Hematopoietic multipotent progenitor cell treated with erythropoietin and hydrocortisone succinate and interleukin-3 and kit ligand, for 4 days (in vitro differentiated cells): ENCODE measurements at regions not wholly inside any gene's neighbourhood (a gene's known extent, or its start where the extent isn't known, plus 50 kb on each side); places are given as distances from the start of the nearest gene placed in this dataset.

ENCODE experiments used
- DNase-seq: peaks from one replicate; pipeline ENCODE4 v3.0.0-alpha.2; 2015

GRCh38 chr15:96390986-96391385, 60.5 kb downstream of the NR2F2 start:
- DNase-seq: no peak

GRCh38 chr15:96392380-96393208, 62.1 kb downstream of the NR2F2 start:
- no peak for DNase-seq

DNA sequence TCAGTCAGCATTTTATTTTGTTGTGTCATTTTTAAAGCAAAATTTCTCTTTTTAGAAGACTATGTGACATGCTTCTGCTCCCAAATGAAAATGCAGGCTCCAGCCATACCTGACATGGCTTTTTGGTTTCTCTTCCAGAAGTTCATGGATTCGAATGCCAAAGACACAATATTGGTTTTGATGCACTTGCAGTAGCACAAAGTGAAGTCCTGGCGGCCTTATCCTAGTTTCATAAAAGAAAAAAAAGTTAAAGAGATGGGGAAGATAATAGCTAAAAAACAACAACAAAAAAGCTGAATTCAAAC, 62.7 kb downstream of the NR2F2 start:
- DNase-seq: no peak

DNA sequence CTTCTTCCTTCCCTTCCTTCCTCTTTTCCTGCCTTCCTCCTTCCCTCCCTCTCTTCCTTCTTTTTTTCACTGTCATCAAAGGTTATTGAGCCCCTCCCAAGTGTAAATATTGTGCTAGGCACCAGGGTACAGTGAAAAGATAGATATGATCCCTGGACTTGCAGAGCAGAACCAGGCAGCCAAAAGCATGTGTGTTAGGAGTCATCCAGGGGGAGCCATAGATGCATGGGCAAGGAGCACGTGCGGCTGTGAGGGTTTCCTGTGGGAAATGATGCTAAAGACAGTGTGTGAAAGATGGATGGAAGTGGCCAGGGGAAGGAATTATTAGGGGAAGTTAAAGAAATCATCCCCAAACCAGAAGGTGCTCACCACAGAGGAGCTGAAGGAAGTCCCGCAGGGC, 65.2 kb downstream of the NR2F2 start:
- no peak for DNase-seq

DNA sequence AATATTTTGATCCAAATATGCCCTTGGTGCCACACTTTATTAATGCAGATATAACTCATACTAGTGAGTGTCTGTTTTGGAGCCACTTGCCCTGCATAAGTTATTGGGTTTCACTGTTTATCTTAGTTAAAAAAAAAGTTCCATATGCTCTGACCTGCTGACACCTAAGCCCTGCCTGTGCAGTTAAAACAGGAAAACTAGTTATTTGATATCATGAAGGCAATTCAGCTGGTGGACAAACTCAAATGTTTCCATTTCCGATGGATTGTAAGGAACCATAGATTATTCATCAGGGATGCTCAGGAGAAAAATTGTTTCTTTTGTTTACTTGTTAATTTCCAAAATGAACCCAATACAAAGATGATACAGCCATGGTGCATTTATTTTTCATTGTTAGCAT, 68.3 kb downstream of the NR2F2 start:
- no peak for DNase-seq

DNA sequence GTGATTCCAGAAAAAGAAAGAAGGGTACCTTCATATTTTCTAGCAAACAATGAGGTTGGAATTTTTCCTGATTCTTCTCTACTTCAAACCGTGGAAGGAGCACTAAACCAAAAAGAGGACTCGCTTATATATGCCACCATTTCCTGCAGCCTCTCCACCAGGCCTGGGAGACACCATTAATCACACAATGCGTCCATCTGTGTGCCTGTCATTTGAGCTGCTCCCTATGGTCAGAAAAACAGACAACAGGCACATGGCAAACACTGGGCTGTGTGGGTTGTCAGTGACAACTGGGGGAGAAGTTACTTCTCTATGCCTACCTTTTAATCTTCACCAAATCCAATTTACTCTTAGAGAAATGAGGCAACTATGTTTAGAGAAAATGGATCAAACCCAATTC, 71.9 kb downstream of the NR2F2 start:
- no peak for DNase-seq

- DNase-seq: no peak
Observed at GRCh38 chr15:96403071-96403470, 72.6 kb downstream of the NR2F2 start.

GRCh38 chr15:96403932-96404331, 73.4 kb downstream of the NR2F2 start:
- no peak for DNase-seq

DNA sequence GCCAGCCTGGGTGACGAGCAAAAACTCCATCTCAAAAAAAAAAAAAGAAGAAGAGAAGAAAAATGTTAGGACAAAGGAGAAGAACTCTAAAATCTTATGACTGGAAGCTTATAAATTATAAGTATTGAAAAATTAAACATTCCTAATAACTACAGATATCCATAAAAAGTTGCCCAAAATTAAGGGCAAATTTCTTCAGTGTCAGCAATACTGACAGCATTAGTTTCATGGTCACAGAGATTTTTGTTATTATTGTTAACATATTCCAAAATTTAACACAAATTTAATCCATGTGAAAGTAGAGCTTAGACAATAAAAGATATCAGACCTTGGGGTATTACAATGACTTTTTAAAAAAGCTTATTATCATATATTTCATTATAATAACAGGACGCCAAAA, 74.1 kb downstream of the NR2F2 start:
- no peak for DNase-seq

GRCh38 chr15:96406291-96406690, 75.8 kb downstream of the NR2F2 start:
- DNase-seq: no peak

GRCh38 chr15:96406701-96407100, 76.2 kb downstream of the NR2F2 start:
- DNase-seq: no peak

DNA sequence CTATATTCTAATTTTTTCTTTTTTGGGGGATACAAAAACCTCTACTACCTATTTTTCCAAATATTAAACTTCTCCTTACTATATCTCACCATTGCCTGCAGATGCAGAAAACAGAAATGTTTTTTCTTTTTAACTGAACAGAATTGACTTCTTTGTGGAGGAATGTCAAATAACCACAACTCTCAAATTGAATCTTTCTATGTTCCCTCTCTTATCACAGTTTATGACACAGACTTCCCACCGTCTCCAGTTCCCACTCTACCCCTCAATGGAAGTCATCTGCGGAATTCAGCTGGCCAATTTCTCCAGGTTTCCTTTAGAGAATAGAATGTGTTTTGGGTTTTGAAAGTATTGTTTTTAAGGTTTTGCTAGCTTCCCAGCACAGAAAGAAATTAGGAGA, 77.0 kb downstream of the NR2F2 start:
- DNase-seq: no peak

DNA sequence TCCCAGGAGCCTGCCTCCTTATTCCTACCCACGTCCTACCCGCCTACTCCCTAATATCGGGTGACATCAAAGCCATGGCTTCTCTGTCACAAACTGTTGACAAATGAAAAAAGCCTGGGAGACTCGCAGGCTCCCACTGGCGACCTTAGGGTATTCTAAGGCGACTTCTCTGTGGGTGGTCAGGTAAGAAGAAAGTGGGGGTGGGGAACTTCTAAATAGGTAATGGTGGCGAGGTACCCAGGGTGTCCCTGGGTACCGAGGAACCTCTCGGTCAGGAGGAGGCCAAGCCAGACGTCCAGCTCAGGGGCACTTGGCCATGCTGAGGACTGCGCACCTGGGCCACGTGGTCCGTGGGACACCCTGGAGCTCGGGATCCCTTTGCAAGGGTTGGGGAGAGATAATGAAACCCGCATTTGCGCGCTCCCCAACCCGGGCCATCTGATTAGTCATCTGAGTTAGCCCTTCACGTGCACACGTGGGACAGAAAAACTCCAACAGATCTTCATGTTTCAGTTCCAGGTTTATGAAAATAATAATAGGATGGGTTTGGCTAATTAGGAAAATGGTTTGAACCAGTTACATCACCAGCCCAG, 78.2 kb downstream of the NR2F2 start:
- no peak for DNase-seq

DNA sequence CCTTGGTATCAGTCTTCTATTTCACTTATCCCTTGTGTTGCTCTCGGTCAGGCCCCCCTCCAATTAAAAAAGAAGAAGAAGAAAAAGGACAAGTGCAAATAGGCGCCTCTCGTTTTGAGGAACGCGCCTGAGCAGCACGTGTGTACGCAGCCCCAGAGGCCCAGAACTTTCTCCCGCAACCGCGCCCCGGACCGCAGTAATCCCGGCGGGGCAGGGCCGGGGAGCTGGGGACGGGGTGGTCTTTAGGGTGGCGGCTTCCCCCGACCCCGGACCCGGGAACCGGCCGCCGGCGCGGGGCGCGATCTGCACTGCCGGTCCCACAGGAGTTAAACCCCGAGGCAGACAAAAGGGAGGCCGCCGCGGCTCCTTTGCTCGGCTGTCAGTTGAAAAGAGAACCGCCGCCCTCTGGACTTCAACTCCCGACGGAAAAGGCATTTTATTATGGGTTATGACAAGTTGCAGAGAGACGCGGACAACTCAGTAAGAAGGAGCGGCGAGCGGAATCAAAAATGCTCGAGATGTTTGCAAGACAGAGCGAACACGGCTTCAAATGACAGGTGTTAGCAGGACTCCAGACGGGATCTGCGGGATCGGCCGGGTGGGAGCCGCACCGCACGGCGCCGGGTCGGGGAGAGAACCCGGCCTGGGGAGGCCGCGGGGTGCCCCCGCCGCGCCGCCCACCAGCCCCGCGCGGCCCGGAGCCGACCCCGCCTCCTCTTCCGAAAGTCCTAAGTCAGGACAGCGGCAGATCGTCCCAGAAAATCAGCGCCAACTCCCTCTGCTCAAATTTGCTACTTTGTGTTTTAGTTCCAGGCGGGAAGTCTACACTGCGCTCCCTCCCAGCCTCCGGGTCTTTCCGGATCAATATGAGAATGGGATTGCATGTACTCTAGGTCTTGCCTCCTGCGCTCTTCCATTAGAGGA, 79.0 kb downstream of the NR2F2 start:
- DNase-seq: peak; percentile 7

DNA sequence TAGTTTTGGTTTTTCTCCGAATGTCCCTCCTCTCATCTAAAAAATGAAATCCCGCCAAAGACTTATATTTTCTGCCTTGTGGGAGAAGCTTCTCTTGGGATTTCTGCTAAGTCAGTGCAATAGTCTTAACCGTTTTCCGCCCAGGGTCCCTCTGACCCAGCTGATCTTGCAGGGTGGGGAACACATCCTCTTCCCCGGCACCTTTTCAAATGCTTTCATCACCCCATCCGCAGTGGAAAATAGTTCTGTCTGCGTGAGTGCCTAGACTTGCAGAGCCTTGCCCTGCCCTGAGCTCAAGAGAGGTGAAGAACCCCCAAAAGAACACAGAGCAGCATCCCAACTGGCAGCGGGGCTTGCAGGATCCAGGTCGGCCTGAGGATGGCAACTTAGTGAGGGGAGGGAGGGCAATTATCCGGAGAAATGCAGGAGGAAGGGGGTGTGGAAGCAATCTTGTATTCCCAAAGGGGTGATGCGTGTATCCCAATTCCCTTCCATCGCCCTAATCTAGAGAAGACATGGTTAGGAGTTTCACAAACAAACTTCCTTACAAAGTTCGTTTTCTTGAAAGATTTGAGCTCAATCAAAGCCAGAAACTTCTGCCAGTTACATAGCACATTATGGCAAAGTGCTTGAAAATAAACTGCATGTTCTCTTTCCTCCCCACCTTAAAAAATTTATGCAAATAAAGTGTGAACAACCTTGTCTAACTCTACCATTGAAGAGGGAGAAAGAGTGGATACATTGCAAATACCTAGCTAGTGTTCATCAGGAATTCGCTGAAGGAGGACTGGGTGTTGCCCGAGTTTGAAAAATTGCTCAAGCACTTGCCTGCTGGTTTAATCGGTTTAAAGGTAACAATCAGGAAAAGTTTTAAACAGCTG, 79.9 kb downstream of the NR2F2 start:
- DNase-seq: no peak

DNA sequence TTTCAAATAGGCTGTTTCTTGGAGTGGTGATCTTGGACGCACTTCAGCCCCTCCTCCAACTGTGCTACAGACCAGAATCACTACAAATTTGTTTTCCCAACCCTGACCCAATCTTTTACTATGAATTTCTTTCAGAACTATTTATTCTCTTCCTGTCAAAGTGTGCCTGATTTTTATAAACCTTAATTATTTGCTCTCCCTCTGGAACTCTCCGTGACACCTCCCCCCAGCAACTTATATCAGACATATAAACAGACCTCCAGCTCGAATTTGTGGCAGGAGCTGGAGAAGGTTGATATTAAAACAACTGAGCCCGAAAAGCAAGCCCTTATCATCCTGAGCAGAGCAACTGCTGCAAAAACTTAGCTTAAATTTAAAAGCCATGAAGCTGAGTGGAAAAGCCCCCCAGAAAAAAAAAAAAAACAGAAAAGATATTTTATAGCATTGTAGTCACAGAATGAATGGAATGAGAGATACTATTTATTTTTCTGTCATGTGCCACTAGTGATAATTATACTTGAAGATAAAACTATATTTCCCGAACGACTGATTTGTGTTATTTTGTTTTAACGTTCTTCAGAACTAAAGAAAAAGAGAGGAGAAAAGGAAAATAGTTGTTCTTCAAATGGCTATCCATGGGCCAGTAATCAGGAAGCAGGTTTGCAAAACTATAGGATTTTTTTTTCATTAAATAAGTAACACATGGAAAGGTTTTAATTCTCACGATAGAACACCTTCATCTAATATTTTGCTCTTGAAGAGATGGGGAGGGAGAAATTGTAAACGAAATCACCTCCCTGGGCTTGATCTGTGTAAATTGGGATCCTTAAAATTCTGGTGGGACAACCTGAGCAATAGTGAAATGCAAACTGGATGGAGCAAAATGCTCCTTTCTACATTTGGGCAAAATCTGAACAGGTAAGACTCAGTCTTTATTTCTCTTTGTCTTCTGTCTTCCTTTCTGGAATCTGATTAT, 80.8 kb downstream of the NR2F2 start:
- no peak for DNase-seq

GRCh38 chr15:96412045-96412905, 81.8 kb downstream of the NR2F2 start:
- no peak for DNase-seq

GRCh38 chr15:96412906-96413231, 82.4 kb downstream of the NR2F2 start:
- DNase-seq: no peak

- no peak for DNase-seq
Observed at GRCh38 chr15:96413657-96414056, 83.2 kb downstream of the NR2F2 start.

- no peak for DNase-seq
Observed at GRCh38 chr15:96414875-96415274, 84.4 kb downstream of the NR2F2 start.
